ENCODE measurements at regions not wholly inside any gene's neighbourhood (a gene's known extent, or its start where the extent isn't known, plus 50 kb on each side); places are given as distances from the start of the nearest gene placed in this dataset.

GRCh38 chr10:47178537-47179290 lies 121.3 kb upstream of the GDF10 start:
- TF ChIP-seq, protein P1, sequence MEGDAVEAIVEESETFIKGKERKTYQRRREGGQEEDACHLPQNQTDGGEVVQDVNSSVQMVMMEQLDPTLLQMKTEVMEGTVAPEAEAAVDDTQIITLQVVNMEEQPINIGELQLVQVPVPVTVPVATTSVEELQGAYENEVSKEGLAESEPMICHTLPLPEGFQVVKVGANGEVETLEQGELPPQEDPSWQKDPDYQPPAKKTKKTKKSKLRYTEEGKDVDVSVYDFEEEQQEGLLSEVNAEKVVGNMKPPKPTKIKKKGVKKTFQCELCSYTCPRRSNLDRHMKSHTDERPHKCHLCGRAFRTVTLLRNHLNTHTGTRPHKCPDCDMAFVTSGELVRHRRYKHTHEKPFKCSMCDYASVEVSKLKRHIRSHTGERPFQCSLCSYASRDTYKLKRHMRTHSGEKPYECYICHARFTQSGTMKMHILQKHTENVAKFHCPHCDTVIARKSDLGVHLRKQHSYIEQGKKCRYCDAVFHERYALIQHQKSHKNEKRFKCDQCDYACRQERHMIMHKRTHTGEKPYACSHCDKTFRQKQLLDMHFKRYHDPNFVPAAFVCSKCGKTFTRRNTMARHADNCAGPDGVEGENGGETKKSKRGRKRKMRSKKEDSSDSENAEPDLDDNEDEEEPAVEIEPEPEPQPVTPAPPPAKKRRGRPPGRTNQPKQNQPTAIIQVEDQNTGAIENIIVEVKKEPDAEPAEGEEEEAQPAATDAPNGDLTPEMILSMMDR (IDR thresholded peaks at IDR 0.05), result no peak
- no peak for TF ChIP-seq POLR2A (IDR thresholded peaks at IDR 0.05)
